ENCODE measurements at regions not wholly inside any gene's neighbourhood (a gene's known extent, or its start where the extent isn't known, plus 50 kb on each side); places are given as distances from the start of the nearest gene placed in this dataset.
"Not testable (repeated sequence)": the region's sequence is repeated elsewhere in the genome, so short reads cannot be mapped to it uniquely, and the experiment has no call there.

DNA sequence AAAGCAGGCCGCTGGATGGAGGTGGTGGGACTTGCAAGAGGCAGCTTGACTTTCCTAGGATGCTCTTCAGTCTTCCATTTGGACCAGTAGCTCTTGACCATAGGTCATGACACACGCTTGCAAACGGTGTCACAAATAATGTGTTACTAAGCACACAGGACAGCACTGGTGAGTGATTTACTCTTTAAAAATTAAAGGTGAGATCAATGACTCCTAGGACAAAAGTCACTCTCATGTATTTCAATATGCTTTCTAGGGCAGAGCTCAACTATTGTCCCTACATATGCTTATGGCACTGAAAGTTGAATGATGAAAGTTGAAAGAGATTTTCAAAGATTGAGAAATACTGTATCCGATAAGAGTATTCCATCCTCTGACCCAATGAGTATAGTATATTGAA is 496.7 kb downstream of the EBF1 start:
- DNase-seq = no peak

DNA sequence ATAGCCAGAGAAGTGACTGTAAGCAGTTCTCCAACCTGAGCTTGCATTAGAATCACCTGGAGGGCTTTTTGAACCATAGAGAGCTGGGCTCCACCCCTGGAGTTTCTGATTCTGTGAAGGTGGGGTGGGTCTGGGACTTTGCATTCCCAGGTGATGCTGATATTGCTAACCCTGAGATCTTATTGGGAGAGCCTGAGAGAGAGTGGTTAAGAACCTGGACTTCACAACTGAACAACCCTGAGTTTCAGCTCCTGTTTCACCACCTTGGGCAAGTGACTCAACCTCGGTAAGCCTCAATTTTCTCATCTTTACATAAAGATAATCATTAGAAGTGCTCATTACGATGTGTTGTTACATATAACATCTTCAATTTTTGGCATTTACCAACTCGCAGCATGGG is 498.6 kb downstream of the EBF1 start:
- no peak for DNase-seq

DNA sequence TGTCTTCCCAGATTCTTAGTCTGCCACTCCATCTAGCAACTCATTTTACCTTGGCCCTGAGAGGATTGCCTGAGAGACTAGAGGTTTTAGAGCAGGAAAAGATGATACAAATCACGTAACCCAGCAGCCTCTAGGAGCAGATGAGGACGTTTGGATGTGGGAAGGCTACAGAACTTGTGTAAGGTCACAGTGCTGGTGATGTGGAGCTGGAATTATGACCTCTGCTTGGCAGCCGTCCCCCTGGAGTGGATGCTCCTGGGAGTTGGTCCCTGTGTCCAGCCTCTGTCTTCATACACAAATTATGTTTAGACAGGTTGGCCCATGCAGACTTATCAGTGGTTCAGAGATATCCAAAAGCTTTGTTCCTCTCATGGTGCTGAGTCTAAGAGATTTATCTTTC is 499.0 kb downstream of the EBF1 start:
- DNase-seq = no peak

DNA sequence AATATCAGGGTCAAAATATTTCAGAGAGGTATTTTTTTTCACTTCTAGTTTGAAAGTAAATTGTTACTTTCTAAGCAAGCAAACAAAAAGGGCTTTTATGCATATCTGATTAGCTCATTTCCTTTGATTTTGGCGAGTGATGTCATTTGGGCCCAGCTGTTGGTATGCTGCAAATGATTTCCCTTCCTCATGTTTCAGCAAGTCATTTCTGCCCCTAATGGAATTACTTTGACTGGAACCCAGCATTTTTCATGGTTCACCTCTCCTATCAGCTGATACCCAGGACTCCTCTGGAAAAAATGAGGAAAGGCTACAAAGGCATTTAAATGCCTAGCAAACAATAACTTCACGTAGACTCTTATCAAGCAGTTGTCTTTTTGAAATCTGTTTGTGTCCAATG is 500.6 kb downstream of the EBF1 start:
- peak; percentile 46 for DNase-seq

DNA sequence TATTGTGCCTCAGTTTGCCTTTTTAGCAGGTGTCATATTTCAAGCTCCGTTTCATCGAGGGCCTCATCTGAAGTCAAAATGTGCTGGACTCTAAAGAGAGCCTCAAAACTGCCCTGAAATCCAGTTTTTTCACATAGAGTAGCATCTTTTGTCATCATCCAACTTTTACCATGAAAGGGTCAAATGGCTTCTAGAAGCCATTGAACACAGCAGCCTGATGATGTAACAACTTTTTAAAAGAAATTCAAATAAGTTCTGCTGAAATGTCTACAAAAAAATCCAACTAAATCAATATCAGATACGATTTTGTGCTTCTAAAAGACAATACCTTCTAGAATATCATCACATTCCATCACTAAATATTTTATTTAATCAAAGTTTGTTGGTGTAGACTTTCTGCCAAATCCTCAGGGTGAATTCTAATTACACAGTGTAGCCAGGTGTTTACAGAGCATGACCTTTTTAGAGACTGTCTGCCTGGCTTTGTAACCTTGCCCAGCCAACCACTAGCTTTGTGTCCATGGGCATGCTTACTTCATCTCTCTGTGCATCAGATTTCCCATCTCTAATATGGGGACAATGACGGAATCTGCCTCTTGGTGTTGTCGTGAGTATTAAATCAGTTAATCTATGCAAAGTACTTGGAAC is 505.0 kb downstream of the EBF1 start:
- DNase-seq = no peak

DNA sequence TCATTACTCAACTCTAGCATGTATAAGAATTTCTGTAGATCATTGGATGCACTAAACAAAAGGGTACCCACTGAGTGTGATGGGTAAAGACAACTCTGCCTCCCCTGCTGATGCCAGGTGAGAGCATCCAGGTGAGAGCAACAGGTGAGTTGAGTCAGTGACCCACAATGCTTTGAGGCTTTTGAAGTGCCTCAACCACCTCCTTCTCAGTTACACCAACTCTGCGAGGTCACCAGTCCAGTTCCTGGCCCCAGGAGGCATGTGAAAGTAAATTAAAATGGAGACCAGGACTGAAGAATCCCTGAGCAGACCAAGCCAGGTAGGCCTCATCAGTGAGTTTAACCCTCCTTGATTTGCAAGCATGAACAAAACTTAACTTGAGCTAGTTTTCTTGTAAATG is 505.8 kb downstream of the EBF1 start:
- DNase-seq = no peak

DNA sequence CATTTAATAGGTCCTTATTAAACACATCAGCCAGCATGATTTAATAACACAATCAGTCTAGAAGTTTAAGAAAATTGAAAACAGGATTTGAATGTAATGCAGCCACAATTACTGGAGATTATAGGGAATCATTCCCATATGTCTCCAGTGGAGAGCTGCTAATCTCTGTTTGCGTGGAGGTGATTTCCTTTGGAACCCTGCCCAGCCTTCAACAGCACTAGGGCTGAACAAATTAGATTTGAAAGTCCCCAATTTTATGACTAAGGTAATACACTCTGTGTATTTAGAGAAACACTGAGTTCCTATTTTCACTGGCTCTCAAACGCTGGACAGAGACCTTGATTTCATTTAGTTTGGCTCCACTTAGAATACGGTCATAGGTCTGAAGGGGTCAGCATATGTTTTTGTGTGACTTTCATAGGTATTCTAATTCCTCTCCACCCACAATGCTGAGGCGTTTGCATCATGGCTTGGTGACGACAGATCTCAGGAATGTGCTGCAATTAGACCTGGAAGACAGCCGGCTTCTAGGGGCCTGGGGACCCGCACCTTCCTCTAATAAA is 508.3 kb downstream of the EBF1 start:
- peak; percentile 64 for DNase-seq

DNA sequence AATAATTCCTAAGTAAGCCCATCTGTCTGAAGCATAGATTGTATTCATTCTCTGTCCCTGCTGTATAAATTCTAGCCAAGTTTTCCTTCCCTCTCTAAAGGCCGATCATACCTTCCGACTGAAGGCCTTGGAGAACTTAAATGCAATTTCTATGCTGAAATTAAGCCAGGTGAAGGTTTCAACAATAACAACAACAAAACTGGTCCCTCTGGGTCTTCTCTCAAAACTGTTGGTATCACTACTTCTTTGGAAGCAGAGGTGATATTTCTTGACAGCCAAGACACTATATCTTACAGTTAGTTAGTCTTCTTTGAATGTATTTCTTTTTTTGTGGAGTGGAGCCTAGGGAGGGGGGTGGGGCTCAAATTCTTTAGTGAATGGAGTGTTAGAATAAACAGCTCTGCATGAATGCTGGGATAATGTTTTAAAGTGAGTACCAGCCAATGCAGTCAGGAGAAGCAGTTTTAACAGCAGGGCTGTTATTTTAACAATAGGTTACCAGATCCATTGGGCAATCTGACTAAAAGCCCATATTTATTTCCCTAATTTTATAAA is 508.9 kb downstream of the EBF1 start:
- DNase-seq = no peak

DNA sequence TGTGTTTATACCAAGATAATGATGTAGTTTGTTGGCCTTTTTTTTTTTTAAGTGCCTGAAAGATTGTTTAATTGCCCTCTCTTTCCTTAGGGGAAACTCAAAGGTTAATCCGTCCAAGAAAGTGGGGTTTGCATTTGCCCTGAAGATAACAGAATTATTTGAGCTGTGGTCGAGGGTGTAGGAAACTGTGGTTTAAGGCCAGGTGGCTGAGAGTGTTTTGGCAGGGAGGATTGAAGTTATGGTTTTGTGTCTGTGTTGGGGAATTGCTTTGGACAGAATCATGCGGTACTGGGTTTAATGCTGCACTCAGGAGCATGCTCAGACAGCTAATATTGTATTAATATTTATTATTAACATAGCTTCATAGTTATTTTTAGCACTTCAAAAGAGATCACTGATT is 509.8 kb downstream of the EBF1 start:
- DNase-seq = no peak

DNA sequence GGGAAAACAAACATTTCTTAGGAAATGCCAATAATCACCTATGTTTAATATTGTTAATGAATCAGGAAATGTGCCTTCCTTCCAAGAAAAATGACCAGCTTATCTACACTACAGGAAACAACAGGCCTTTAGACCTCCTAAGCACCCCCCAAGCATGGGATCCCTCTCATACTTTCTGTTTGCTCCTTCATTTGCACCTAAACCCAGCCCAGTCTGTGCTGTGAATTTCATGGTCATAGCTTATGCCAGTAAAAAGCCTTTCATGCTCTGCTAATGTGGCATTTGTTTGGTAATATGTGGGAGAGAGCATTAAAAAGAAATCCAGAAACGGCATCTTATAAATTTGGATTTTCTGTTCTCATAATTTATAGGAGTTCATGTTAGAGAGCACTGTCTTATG is 511.1 kb downstream of the EBF1 start:
- no peak for DNase-seq

DNA sequence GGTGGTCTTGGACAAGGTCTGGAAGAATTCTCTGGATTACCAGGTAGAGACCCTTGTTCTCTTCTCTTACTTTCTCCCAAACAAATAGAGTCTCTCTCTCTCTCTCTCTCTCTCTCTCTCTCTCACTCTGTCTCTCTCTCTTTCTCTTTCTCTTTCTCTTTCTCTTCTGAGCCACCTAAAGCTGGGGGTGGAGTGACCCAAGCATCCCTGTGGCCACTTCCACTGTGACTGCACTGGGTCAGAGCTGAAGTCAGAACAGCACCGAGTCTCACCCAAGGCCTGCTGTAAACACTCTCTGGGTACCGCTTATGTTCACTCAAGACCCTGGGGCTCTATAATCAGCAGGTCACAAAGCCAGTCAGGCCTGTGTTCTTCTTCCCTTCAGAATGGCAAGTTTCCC is 513.7 kb downstream of the EBF1 start:
- DNase-seq = no peak

DNA sequence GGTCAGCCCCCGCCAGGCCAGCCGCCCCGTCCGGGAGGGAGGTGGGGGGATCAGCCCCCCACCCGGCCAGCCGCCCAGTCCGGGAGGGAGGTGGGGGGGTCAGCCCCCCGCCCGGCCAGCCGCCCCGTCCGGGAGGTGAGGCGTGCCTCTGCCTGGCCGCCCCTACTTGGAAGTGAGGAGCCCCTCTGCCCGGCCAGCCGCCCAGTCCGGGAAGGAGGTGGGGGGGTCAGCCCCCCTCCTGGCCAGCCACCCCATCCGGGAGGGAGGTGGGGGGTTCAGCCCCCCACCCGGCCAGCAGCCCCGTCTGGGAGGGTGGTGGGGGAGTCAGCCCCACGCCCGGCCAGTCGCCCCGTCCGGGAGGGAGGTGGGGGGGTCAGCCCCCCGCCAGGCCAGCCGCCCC is 517.0 kb downstream of the EBF1 start:
- DNase-seq = not testable (repeated sequence)

DNA sequence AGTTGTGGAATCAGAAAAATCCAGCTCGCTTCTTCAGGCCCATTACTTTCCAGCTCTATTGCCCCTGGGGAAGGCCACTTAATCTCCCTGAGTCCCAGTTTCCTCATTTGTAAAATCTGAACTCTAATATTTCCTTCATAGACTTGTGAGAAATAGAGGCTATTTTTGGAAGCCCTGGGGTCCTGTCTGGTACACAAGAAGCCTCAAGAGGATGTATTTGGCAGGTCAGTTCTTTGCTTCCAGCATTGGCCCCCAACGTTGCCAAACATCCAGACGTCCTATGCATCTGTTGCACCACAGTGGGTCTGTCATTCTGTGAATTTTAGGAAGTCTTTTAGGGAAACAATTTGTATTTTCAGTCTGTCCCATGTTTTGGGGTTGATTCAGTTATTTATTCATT is 525.9 kb downstream of the EBF1 start:
- DNase-seq = no peak

DNA sequence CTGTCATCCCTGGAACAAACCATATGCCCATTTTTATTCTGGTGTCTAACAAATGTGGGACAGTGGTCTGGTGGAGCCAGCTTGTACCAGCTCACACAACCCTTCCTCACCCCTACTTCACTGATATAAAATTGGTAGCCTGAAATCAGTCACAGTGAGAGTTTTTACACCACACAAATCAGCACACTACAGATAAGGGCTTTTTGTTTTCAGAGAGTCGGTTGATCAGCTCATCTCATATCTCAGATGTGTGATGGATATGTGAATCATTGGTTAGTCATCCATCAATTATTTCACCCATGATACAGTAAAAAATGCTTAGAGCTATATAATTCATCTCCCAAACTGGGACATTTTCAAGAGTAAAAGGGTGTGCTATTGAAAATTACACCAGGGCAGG is 529.2 kb downstream of the EBF1 start:
- DNase-seq = no peak

DNA sequence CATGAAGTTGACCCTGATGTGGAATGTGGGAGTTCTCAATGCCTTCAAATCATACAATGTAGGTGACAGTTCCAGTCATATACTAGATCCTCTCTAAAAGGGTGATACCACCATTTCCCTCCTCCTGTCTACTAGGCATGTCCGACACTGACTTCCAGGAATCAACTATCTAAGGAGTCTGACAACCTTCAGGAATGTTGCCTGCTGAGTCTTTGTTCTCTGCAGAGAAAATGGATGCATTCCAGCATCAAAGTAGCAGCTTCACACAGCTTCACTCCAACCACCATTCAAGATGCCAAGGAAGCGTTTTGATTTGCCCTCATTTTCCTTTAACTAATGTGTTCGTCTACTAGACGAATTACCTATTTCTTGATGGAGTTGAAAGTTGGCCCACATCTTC is 530.2 kb downstream of the EBF1 start:
- DNase-seq = peak; percentile 47

DNA sequence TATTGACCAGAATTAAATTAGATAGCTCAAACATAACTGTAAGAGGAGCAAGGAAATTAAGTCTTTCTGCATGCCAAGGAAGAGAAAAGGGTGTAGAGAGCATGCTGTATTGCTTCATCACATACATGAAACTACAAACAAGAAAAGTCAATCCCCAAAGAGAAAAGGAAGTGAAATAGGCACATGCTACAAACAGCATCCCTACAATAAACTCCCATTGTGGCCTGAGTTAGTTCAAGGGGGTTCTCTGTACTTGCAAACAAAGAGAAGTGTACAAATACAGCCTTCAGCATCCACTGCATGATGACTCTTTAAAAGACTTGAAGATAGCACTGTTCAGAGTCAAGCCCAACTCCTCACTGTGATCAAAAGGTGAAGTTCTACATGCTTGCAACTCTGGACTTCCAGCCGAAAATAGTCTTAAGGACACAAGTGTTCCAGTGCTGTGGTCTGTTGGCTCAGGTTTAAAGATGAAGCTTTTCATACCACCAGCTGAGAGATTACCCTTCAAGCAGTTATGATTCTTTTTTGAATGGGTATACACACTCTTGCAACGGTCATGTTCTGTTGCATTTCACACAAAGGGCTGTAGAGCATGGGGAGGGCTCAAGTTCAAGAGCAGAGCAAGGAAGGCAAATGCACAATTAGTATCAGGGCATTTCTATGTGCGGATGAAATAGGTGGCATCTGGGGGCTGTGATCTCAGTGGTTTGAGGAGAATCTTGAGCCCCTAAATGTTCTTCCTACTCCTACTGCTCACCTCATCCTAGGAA is 534.5 kb downstream of the EBF1 start:
- DNase-seq = no peak

DNA sequence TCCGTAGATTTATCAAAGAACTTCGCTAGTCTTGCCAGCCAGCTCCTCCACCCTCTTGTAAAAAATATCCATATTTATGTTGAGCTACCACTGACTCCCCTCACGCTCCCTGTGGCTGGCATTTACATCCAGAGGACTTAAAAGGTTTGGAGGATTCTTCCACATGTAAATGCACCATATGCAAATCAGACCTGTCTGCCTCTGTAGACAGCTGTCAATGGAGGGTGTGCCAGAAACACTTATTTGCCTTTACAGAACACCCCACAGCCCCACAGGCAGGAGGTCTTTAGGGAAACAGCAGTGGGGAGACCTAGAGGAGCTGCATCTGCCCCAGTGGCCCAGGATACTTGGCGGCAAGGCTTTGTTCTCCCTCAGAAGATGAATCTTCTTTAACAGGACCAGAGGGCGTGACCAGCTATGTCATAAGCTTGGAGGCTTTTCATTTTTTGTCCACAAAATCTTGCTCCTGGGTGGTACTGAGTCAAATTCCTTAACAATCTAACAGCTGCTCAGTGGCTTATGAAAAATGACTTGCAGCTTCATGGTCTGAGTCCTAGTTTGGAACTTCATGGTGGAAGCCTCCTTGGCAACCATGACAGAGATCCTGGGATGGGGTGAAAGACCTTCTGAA is 535.8 kb downstream of the EBF1 start:
- DNase-seq = peak; percentile 31

DNA sequence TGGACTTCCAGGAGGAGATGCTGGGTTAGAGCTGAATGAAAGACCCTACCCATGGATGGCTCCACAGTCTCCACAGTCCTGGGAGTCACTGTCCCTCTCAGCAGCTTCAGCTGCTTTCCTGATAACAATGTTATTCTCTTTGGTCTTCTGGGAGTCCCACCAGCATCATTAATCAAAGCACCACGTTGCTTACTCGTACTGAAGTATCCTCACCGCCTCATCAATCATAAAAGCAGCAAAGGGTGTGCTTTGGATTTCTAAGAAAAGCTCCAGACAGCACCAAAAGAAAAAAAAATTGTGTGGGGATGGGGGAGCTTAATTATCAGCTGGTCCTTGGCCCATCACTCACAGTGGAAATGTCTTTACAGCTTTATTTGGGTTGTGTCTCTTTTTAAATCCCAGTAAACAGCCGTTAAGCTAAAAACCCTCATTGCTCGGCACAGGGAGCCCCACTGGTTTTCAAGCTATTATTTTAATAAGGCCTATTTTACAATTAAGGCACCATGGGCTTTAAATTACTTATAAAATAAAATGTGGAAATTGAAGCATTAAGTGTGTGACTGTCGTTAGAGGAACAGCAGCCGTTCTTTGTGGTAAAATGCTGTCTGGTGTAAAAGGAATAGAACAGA is 538.0 kb downstream of the EBF1 start:
- no peak for DNase-seq

DNA sequence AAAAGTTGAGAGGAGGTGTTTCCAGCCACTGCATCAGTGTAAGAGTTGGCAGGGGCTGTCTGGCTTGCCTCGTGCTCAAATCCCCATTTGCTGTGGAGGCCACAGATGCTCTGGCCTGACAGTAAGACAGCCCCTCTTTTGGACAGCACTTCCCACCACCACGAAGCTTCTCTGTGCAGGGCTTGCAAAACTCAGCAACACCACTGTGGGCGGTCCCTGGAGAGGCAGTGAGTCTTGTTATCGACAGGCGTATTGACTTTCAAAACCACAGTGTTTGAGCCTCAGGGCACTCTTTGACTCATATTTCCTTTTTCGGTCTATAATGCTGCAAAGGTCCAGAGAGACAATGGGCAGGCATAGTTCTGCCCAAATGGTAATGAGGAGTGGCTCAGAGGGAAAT is 539.5 kb downstream of the EBF1 start:
- peak; percentile 61 for DNase-seq

DNA sequence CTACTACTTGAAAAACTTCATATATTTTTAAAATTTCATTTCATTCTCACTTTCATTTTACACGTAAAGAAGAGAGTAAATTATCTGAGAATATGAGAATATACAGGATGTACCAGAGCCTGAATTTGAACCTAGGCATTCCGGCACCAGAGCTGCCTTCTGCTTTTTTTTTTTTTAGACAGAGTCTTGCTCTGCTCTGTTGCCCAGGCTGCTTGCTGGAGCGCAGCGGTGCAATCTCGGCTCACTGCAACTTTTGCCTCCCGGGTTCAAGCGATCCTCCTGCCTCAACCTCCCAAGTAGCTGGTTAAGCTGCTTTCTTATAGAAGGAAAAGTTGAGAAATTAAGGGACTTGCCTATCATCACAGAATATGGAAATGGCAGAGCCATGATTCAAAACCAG is 540.1 kb downstream of the EBF1 start:
- DNase-seq = no peak

DNA sequence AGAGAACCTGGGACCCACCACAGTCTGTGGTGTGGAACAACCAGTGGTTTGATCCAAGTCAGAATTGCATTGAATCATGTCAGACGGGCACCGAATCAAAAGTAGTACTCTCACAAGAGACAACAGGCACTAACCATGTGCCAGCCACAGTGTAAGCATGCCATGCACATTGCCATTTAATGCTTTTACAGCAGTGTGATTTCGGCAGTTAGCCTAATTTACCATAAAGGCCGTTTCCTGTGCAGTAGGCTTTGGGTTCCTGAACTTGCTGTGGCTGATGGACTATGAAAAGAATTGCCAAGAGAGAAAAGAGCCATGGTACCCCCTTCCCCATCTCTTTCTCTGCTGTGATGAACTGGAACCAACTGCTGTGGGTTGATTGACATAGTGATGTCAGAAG is 540.6 kb downstream of the EBF1 start:
- DNase-seq = no peak

DNA sequence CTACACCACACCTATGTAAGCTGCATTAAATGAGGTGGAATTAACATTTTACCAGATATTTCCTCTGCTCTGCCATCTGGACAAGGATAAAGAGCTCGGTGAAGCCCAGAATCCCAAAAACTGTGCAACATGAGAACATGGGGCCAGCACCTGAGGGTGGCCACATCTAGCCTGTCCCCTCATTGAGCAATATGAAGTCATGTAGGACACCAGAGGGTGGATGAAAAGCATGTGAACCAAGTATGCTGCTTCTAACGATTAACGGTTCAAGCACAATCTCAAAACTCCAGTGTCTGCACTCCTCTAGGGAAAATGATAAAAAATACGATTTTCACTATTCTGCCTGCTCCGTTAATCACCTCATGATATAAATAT is 545.8 kb downstream of the EBF1 start:
- DNase-seq = no peak
